Activated B cell treated with CpG ODN at 0.5 μM for 24 hours (primary cell): ENCODE measurements at regions not wholly inside any gene's neighbourhood (a gene's known extent, or its start where the extent isn't known, plus 50 kb on each side); places are given as distances from the start of the nearest gene placed in this dataset.
A peak's percentile ranks its signal among the peaks of the same experiment; 100 is the strongest.

Experiments
- ATAC-seq: fragments of 200-7000 bp; cut with Tn5 transposase; one replicate; pipeline ENCODE4 v1.10.0; 2021; ENCODE audit warnings: low read depth, mild to moderate bottlenecking, moderate library complexity
- CTCF ChIA-PET: fragments of 350-600 bp; sonication (Branson Sonifier 250); formaldehyde crosslinking; loops from one replicate; lab custom pipeline; 2021; ENCODE audit warnings: antibody characterized with exemption; lab: Charles Lee
- POLR2A ChIA-PET: fragments of 350-600 bp; sonication (Branson Sonifier 250); formaldehyde crosslinking; loops from one replicate; lab custom pipeline; 2021; ENCODE audit warnings: antibody characterized with exemption; lab: Charles Lee
- DNase-seq: peaks from one replicate; pipeline ENCODE4 v3.0.0; 2022
- H3K27ac Mint-ChIP-seq: one replicate; pipeline ENCODE4 v1.8.0; 2020; ENCODE audit warnings: mixed read lengths
- H3K27me3 Mint-ChIP-seq: one replicate; pipeline ENCODE4 v1.8.0; 2021; ENCODE audit warnings: mixed read lengths
- H3K36me3 Mint-ChIP-seq: one replicate; pipeline ENCODE4 v1.8.0; 2021; ENCODE audit warnings: low read depth, mixed read lengths
- H3K4me1 Mint-ChIP-seq: one replicate; pipeline ENCODE4 v1.8.0; 2021; ENCODE audit warnings: mixed read lengths
- H3K4me3 Mint-ChIP-seq: one replicate; pipeline ENCODE4 v1.8.0; 2020; ENCODE audit warnings: mild to moderate bottlenecking, mixed read lengths
- H3K9me3 Mint-ChIP-seq: one replicate; pipeline ENCODE4 v1.8.0; 2020; ENCODE audit warnings: mixed read lengths
- CTCF ChIP-seq: fragments of 200-600 bp; IDR thresholded peaks from one replicate; pipeline ENCODE4 v1.8.0; 2022; ENCODE audit warnings: antibody characterized with exemption, mild to moderate bottlenecking
- intact Hi-C: fragments of 100-400 bp; cut with micrococcal nuclease; formaldehyde crosslinking; loops from one replicate; pipeline ENCODE4 v1.15.1; 2024

- H3K4me1 Mint-ChIP-seq, result peaks cover 87% of the 10 kb centered on the region
- H3K27ac Mint-ChIP-seq, result peak overlapping the region; percentile 73
- H3K36me3 Mint-ChIP-seq, result no peaks in the 10 kb centered on the region
- intact Hi-C loops, result loop anchor here (5.0 kb wide), 3 partner anchors 292 to 462 kb away; partner anchors contain the start of gene EZR
- H3K27me3 Mint-ChIP-seq, result no peaks in the 10 kb centered on the region
- ATAC-seq (no peak), DNase-seq (no peak)
- POLR2A ChIA-PET, result interaction anchor here (0.9 to 20.1 kb wide), 6 partner anchors 11 to 98 kb away, joined by 3 to 1007 read pairs (median 59); partner anchors contain the start of gene TAGAP
- CTCF ChIA-PET, result interaction anchor here (0.9 to 5.3 kb wide), 13 partner anchors 9 to 320 kb away, joined by 3 to 94 read pairs (median 4); partner anchors contain the start of genes RSPH3 and TAGAP
- H3K4me3 Mint-ChIP-seq, result no peak overlapping the region
- TF ChIP-seq CTCF, result no peak
- H3K9me3 Mint-ChIP-seq, result no peaks in the 10 kb centered on the region
Measured at GRCh38 chr6:159109391-159109790, 59.8 kb upstream of the FNDC1 start.

GRCh38 chr6:159108426-159108985, 60.7 kb upstream of the FNDC1 start:
- ChIA-PET CTCF (interaction anchor here (1.3 to 8.1 kb wide), 6 partner anchors 9 to 98 kb away, joined by 3 to 205 read pairs (median 26); no protein-coding TSS in a partner anchor), POLR2A (interaction anchor here (2.0 to 20.1 kb wide), 8 partner anchors 10 to 97 kb away, joined by 8 to 1007 read pairs (median 94); partner anchors contain the start of gene TAGAP)
- no peak for TF ChIP-seq CTCF
- DNase-seq (no peak), ATAC-seq (no peak)
- H3K27ac Mint-ChIP-seq, result peak overlapping the region; percentile 98
- no peaks in the 10 kb centered on the region for H3K9me3 Mint-ChIP-seq
- no peak overlapping the region for H3K4me3 Mint-ChIP-seq
- peaks cover 87% of the 10 kb centered on the region for H3K4me1 Mint-ChIP-seq
- no peaks in the 10 kb centered on the region for H3K36me3 Mint-ChIP-seq
- intact Hi-C loops, result loop anchor here (5.0 kb wide), 3 partner anchors 291 to 461 kb away; partner anchors contain the start of gene EZR
- H3K27me3 Mint-ChIP-seq, result no peaks in the 10 kb centered on the region

GRCh38 chr6:159107451-159108260, 61.5 kb upstream of the FNDC1 start:
- Mint-ChIP-seq H3K9me3 (no peaks in the 10 kb centered on the region), H3K27me3 (no peaks in the 10 kb centered on the region), H3K36me3 (no peaks in the 10 kb centered on the region), H3K4me1 (peaks cover 88% of the 10 kb centered on the region), H3K27ac (peak overlapping the region; percentile 98), H3K4me3 (peak overlapping the region; percentile 65)
- no peak for TF ChIP-seq CTCF
- ATAC-seq, result peak; percentile 51
- DNase-seq, result peak; percentile 50
- intact Hi-C loops, result loop anchor here (1.0 to 5.0 kb wide), 5 partner anchors 9 to 460 kb away; partner anchors contain the start of gene EZR
- ChIA-PET POLR2A (interaction anchor here (0.5 to 20.1 kb wide), 23 partner anchors 9 to 585 kb away, joined by 3 to 1007 read pairs (median 7); partner anchors contain the start of genes DYNLT1, RSPH3, SOD2 and TAGAP), CTCF (interaction anchor here (0.6 to 8.1 kb wide), 14 partner anchors 9 to 153 kb away, joined by 3 to 205 read pairs (median 4); partner anchors contain the start of gene TAGAP)

- intact Hi-C loops, result loop anchor here (1.0 to 5.0 kb wide), 7 partner anchors 8 to 459 kb away; partner anchors contain the start of gene EZR
- Mint-ChIP-seq H3K4me3 (peak overlapping the region; percentile 65), H3K27ac (peak overlapping the region; percentile 98), H3K27me3 (no peaks in the 10 kb centered on the region), H3K36me3 (no peaks in the 10 kb centered on the region), H3K4me1 (peaks cover 95% of the 10 kb centered on the region), H3K9me3 (no peaks in the 10 kb centered on the region)
- POLR2A ChIA-PET, result interaction anchor here (0.5 to 20.1 kb wide), 16 partner anchors 8 to 586 kb away, joined by 3 to 1007 read pairs (median 18); partner anchors contain the start of genes DYNLT1, RSPH3, SOD2 and TAGAP
- DNase-seq (peak; percentile 85), ATAC-seq (peak; percentile 63)
- no peak for TF ChIP-seq CTCF
- CTCF ChIA-PET, result interaction anchor here (0.9 to 8.1 kb wide), 10 partner anchors 10 to 96 kb away, joined by 3 to 205 read pairs (median 6); partner anchors contain the start of gene TAGAP
Measured at GRCh38 chr6:159106627-159107241, 61.9 kb upstream of the TAGAP start.
